ENCODE measurements at regions not wholly inside any gene's neighbourhood (a gene's known extent, or its start where the extent isn't known, plus 50 kb on each side); places are given as distances from the start of the nearest gene placed in this dataset.

DNA sequence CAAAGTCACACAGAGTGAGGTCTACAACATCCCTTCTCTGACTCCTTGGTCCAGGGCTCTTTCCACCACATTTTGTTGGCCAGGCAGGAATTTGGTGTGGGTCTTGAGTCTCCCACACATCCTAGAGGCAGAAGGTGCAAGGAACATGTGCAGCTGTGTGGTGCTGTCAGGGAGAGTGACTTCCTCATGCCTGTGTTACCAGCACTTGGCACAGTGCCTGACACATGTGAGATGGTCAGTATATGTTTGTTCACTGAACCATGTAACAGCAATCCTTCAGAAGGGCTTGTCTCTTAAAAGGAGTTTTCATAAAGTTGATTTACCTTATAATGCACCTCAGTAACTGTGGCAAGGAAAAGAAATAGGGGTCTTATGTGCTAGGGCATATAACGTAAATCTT lies 168.5 kb downstream of the CDC5L start:
- no peak overlapping the region for H3K4me3 ChIP-seq (ENCODE audit: low read depth in 1 of 2, low read length in 2 of 2)
- no peak overlapping the region for H3K27ac ChIP-seq (ENCODE audit: low read depth in 2 of 2, low read length in 1 of 2)
- no peaks in the 10 kb centered on the region for H3K9me3 ChIP-seq (ENCODE audit: control insufficient read depth in 2 of 2, insufficient read depth in 1 of 2, low read depth in 1 of 2, low read length in 1 of 2)
- H3K4me1 ChIP-seq (ENCODE audit: control insufficient read depth in 2 of 2, insufficient read depth in 2 of 2, low read length in 1 of 2), result peaks cover 0 to 3% of the 10 kb centered on the region in 2 donors
- H3K27me3 ChIP-seq (ENCODE audit: control insufficient read depth in 1 of 2, insufficient read depth in 2 of 2, low read length in 2 of 2), result no peaks in the 10 kb centered on the region
- H3K36me3 ChIP-seq (ENCODE audit: control insufficient read depth in 2 of 2, insufficient read depth in 2 of 2, low read length in 1 of 2), result no peaks in the 10 kb centered on the region
- WGBS, 2 donors, result 2 to 30% methylated on average over 1 of the region's 1 CpG

DNA sequence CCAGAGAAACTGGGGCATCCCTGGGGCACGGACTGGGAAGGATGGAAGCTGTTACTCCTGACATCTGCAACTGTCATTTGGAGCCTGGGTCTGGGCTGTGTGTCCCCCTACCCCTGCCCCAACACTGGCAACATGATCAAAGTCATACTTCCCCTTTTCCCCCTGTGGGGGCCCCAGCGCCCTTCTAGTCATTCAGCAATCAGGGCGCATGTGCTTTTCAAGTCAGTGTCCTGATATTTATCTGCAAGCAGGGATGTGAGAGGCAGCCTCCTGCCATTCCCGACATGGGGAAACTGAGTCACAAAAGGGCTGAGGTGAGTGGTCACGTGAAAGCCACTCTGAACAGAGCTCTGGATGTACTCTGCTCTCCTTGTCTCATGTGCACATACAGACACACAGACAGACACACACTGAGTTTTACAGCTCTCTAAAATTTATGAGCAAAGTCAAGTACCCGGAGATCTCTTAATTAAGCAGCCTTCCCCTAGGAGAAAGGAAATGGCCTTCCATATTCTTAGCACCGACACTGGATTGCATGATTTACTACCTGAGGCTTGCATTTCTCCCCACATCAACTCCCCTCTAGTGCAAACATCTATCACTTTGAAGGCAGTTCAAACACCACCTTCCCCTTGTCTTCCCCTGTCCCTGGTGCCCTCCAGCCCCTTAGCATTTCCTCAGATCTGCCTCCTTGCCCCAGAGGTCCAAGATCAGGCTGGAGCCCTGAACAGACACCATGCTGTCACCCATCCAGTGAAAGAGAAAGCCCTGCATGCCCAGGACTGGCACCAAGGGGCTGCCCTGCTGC lies 170.7 kb downstream of the CDC5L start:
- no peaks in the 10 kb centered on the region for H3K27me3 ChIP-seq (ENCODE audit: control insufficient read depth in 1 of 2, insufficient read depth in 2 of 2, low read length in 2 of 2)
- H3K36me3 ChIP-seq (ENCODE audit: control insufficient read depth in 2 of 2, insufficient read depth in 2 of 2, low read length in 1 of 2), result no peaks in the 10 kb centered on the region
- no peak overlapping the region for H3K4me3 ChIP-seq (ENCODE audit: low read depth in 1 of 2, low read length in 2 of 2)
- 61% methylated on average over 7 of the region's 7 CpGs for WGBS, 2 donors
- H3K9me3 ChIP-seq (ENCODE audit: control insufficient read depth in 2 of 2, insufficient read depth in 1 of 2, low read depth in 1 of 2, low read length in 1 of 2), result no peaks in the 10 kb centered on the region
- no peak overlapping the region for H3K27ac ChIP-seq (ENCODE audit: low read depth in 2 of 2, low read length in 1 of 2)
- peaks cover 0 to 3% of the 10 kb centered on the region in 2 donors for H3K4me1 ChIP-seq (ENCODE audit: control insufficient read depth in 2 of 2, insufficient read depth in 2 of 2, low read length in 1 of 2)

DNA sequence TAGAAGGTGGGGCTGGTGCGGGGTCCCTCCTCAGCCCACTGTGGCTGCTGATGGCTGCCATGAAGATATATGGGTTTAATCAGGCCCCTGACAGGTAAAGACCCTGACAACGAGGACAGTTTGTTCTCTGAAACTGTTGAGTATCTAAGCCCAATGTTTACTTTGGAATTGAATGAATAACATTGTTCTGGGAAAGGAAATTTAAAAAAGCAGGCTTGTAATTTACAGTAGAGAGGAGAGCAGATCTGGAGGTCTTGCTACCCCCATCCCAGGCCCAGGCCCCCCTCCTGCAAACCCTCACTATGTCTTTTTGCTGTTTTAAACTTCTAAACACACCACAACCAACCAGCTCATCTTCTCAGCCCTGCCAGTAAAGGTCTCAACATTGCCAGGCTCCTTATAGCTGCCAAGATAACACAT lies 171.3 kb downstream of the CDC5L start:
- Histone ChIP-seq H3K36me3 (ENCODE audit: control insufficient read depth in 2 of 2, insufficient read depth in 2 of 2, low read length in 1 of 2) (no peaks in the 10 kb centered on the region), H3K4me1 (ENCODE audit: control insufficient read depth in 2 of 2, insufficient read depth in 2 of 2, low read length in 1 of 2) (peaks cover 0 to 3% of the 10 kb centered on the region in 2 donors), H3K4me3 (ENCODE audit: low read depth in 1 of 2, low read length in 2 of 2) (no peak overlapping the region), H3K9me3 (ENCODE audit: control insufficient read depth in 2 of 2, insufficient read depth in 1 of 2, low read depth in 1 of 2, low read length in 1 of 2) (no peaks in the 10 kb centered on the region), H3K27ac (ENCODE audit: low read depth in 2 of 2, low read length in 1 of 2) (no peak overlapping the region), H3K27me3 (ENCODE audit: control insufficient read depth in 1 of 2, insufficient read depth in 2 of 2, low read length in 2 of 2) (no peaks in the 10 kb centered on the region)
- WGBS, 2 donors, result 15 to 25% methylated on average over 2 of the region's 2 CpGs

DNA sequence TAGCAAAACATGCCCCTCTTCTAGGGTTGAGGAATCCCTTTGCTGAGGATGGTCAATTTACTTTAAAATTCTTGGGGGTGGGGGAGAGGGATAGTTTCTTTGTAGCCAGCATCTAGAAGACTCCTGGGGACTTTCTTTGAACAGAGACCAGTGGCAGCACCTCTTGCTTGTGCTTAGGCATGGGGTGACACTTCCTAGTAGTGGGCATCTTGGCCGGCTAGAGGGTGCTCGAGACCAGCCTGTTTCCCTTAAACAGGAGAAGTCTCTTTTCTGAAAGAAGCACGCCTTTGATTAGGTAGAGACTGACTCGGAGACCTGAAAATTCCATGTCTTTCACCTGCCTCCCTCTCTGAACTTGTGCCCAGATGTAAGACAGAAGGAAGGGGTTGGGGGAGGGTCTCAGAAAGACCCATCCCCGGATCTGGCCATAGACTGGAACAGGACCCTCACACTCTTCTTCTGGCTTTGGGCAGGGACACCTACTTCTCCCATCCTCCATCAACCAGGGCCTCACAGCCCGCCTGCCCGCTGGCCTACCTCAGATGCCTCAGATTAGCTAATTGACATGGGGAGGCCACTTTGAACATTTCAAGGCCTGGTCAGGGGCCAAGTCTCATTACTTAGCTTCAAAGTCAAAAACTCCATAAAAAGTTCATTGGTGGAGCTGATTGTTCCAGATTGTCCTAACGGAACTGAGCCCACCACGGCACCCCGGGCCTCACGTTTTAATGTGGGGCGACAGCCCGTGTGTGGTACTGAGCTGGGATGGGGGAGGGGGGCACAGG lies 172.2 kb downstream of the CDC5L start:
- Histone ChIP-seq H3K27ac (ENCODE audit: low read depth in 2 of 2, low read length in 1 of 2) (no peak overlapping the region), H3K9me3 (ENCODE audit: control insufficient read depth in 2 of 2, insufficient read depth in 1 of 2, low read depth in 1 of 2, low read length in 1 of 2) (no peaks in the 10 kb centered on the region), H3K4me3 (ENCODE audit: low read depth in 1 of 2, low read length in 2 of 2) (no peak overlapping the region), H3K36me3 (ENCODE audit: control insufficient read depth in 2 of 2, insufficient read depth in 2 of 2, low read length in 1 of 2) (no peaks in the 10 kb centered on the region), H3K4me1 (ENCODE audit: control insufficient read depth in 2 of 2, insufficient read depth in 2 of 2, low read length in 1 of 2) (peaks cover 0 to 3% of the 10 kb centered on the region in 2 donors), H3K27me3 (ENCODE audit: control insufficient read depth in 1 of 2, insufficient read depth in 2 of 2, low read length in 2 of 2) (no peaks in the 10 kb centered on the region)
- 79 to 87% methylated on average over 13 of the region's 13 CpGs for WGBS, 2 donors

DNA sequence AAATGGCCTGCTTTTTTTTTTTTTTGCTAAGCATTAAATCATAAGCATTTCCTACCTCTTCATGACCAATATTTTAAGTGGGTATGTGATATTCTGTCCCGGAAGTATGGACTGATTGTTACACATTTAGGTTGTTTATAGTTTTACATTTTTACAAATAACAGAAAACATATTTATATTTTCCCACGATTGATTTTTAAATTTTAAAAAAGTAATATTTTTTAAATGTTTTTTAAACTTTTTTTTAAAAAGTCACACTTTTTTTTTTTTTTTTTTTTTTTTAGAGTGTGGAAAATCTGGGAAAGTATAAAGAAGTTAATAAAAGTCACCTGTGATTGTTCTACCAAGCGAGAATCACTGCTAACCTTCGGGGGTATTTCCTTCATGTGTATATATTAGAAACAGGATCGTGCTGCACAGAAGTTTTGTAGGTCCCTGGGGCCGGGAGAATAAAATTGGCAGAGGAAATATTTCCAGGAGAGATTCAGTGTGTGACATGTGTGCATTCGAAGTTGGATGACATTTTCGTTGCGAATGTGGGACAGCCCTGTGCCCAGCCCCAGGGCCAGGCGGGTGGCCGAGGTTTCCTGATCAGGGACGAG lies 173.1 kb downstream of the CDC5L start:
- WGBS, 2 donors, result 63 to 76% methylated on average over 12 of the region's 12 CpGs
- no peaks in the 10 kb centered on the region for H3K27me3 ChIP-seq (ENCODE audit: control insufficient read depth in 1 of 2, insufficient read depth in 2 of 2, low read length in 2 of 2)
- H3K4me3 ChIP-seq (ENCODE audit: low read depth in 1 of 2, low read length in 2 of 2), result no peak overlapping the region
- H3K9me3 ChIP-seq (ENCODE audit: control insufficient read depth in 2 of 2, insufficient read depth in 1 of 2, low read depth in 1 of 2, low read length in 1 of 2), result no peaks in the 10 kb centered on the region
- H3K4me1 ChIP-seq (ENCODE audit: control insufficient read depth in 2 of 2, insufficient read depth in 2 of 2, low read length in 1 of 2), result peaks cover 0 to 3% of the 10 kb centered on the region in 2 donors
- no peaks in the 10 kb centered on the region for H3K36me3 ChIP-seq (ENCODE audit: control insufficient read depth in 2 of 2, insufficient read depth in 2 of 2, low read length in 1 of 2)
- H3K27ac ChIP-seq (ENCODE audit: low read depth in 2 of 2, low read length in 1 of 2), result no peak overlapping the region

DNA sequence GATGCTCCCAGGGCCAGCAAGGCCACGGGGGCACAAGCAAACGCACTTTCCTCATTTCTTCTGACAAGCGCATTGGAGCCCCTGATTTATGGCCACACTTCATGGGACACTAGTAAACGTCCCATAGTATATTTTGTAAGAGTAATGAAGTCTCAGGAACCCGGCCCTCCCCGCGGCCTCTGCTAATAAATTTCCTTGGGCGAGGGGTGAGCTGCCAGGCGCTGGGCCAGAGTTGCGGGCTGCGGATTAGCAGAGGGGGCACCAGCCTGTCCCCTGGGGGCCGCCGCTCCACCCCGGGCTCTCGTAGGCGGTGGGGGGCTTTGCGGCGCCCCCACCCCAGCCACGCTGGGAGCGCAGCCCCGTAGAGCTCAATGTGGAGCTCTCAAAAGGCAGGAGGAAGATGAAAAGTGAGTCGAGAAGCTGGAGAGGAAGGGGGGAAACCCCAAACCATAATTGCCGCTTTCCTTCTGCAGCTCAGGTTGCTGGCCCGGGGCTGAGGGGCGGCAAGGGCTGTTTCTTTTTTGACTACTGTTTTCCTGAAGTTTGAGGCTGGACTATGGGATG lies 173.6 kb downstream of the CDC5L start:
- WGBS, 2 donors, result 20 to 23% methylated on average over 25 of the region's 25 CpGs
- H3K27ac ChIP-seq (ENCODE audit: low read depth in 2 of 2, low read length in 1 of 2), result no peak overlapping the region

DNA sequence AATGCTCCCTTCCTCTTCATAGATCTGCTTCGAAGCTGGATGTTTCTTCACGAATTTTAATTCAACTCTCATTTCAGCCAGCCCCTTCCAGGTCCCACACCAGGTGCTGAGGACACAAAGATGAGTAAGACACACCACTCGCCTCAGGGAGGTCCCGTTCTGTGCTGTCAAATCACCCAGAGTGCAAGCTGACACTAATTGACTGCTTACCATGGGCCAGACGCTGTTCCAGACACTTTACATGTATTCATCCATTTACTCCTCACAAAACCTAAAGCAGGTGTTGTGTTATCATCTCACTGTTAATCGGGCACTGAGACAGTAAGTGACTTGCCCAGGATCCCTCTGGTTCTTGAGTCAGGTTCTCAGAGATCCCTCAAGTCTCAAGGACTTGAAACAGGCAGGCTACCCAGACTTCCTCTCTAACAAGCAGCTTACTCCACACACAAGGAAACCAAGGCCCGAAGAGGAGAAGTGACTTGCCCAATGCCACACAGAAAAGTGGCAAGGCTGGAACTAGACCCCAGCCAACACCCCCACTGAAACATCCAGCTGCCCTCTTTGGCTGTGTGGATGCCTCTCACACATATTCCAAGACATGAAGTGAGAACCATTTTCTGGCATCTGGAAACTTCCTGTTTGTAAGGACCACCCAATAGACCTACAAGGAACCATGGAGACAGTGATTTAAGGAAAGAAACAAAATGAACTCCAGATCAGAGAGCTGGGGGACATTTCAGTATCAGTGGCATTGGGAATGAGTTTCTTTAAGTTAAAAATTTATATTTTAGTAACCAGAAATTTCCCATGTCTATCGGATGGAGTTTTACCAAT lies 174.5 kb downstream of the CDC5L start:
- Histone ChIP-seq H3K9me3 (ENCODE audit: control insufficient read depth in 2 of 2, insufficient read depth in 1 of 2, low read depth in 1 of 2, low read length in 1 of 2) (no peaks in the 10 kb centered on the region), H3K36me3 (ENCODE audit: control insufficient read depth in 2 of 2, insufficient read depth in 2 of 2, low read length in 1 of 2) (no peaks in the 10 kb centered on the region), H3K4me1 (ENCODE audit: control insufficient read depth in 2 of 2, insufficient read depth in 2 of 2, low read length in 1 of 2) (peaks cover 0 to 3% of the 10 kb centered on the region in 2 donors), H3K4me3 (ENCODE audit: low read depth in 1 of 2, low read length in 2 of 2) (no peak overlapping the region), H3K27ac (ENCODE audit: low read depth in 2 of 2, low read length in 1 of 2) (no peak overlapping the region), H3K27me3 (ENCODE audit: control insufficient read depth in 1 of 2, insufficient read depth in 2 of 2, low read length in 2 of 2) (no peaks in the 10 kb centered on the region)
- WGBS, 2 donors, result 72 to 73% methylated on average over 8 of the region's 8 CpGs

More for the DNA sequence above, 173.6 kb downstream of the CDC5L start:
- no peaks in the 10 kb centered on the region for H3K27me3 ChIP-seq (ENCODE audit: control insufficient read depth in 1 of 2, insufficient read depth in 2 of 2, low read length in 2 of 2)
- H3K4me3 ChIP-seq (ENCODE audit: low read depth in 1 of 2, low read length in 2 of 2), result no peak overlapping the region
- H3K36me3 ChIP-seq (ENCODE audit: control insufficient read depth in 2 of 2, insufficient read depth in 2 of 2, low read length in 1 of 2), result no peaks in the 10 kb centered on the region
- no peaks in the 10 kb centered on the region for H3K9me3 ChIP-seq (ENCODE audit: control insufficient read depth in 2 of 2, insufficient read depth in 1 of 2, low read depth in 1 of 2, low read length in 1 of 2)
- H3K4me1 ChIP-seq (ENCODE audit: control insufficient read depth in 2 of 2, insufficient read depth in 2 of 2, low read length in 1 of 2), result peaks cover 0 to 3% of the 10 kb centered on the region in 2 donors

DNA sequence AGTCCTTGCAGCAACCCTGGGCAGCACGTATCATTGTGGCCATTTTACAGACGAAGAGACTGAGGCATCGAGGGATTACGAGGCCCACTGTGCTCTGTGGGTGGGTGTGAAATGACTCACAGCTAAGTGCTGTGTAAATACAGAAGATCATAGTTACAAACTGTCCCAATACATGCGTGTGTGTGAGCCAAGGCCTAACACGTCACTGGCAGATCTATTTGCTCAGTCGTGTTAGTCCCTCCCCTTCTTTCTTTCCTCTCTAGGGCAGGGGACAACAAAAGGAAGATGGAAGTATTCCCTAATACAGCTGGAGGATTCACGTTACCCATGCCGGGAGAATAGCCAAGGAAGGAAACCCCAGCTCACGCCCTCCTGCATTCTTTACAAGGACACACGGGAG lies 175.9 kb downstream of the CDC5L start:
- no peaks in the 10 kb centered on the region for H3K27me3 ChIP-seq (ENCODE audit: control insufficient read depth in 1 of 2, insufficient read depth in 2 of 2, low read length in 2 of 2)
- H3K27ac ChIP-seq (ENCODE audit: low read depth in 2 of 2, low read length in 1 of 2), result no peak overlapping the region
- H3K4me3 ChIP-seq (ENCODE audit: low read depth in 1 of 2, low read length in 2 of 2), result no peak overlapping the region
- H3K4me1 ChIP-seq (ENCODE audit: control insufficient read depth in 2 of 2, insufficient read depth in 2 of 2, low read length in 1 of 2), result peaks cover 0 to 3% of the 10 kb centered on the region in 2 donors
- WGBS, 2 donors, result 47% methylated on average over 11 of the region's 11 CpGs
- no peaks in the 10 kb centered on the region for H3K36me3 ChIP-seq (ENCODE audit: control insufficient read depth in 2 of 2, insufficient read depth in 2 of 2, low read length in 1 of 2)
- H3K9me3 ChIP-seq (ENCODE audit: control insufficient read depth in 2 of 2, insufficient read depth in 1 of 2, low read depth in 1 of 2, low read length in 1 of 2), result no peaks in the 10 kb centered on the region

Data from esophagus (tissue), 2 donors.